K562 (cell line): ENCODE measurements at regions not wholly inside any gene's neighbourhood (a gene's known extent, or its start where the extent isn't known, plus 50 kb on each side); places are given as distances from the start of the nearest gene placed in this dataset.
A peak's percentile ranks its signal among the peaks of the same experiment; 100 is the strongest.

ENCODE experiments used
- ATAC-seq: fragments of 200-7000 bp; cut with Tn5 transposase; 3 replicates; pipeline ENCODE4 v1.9.1; 2020; ENCODE audit warnings: moderate library complexity
- BruUV-seq: library from RNA; stranded (reverse); fragments of 400-500 nt; replicated peaks from 2 replicates; lab custom pipeline; 2021; lab: Mats Ljungman, UMichigan
- CTCF ChIA-PET: fragments of 300-600 bp; formaldehyde crosslinking; extraction: SDS; loops from one replicate; lab custom pipeline; 2021; ENCODE audit warnings: low intra/inter-chr PET ratio; lab: Yijun Ruan, JAX
- POLR2A ChIA-PET: fragments of 300-600, 350-650 bp; sonication (Branson Sonifier 250); formaldehyde crosslinking; extraction: SDS; loops from one replicate; lab custom pipeline; 2021; ENCODE audit warnings: antibody characterized with exemption, inconsistent platforms; lab: Yijun Ruan, JAX
- DNase-seq, 4 experiments: peaks; one replicate each; pipeline versions ENCODE4 v3.0.0 to v3.0.0-alpha.2; 2011 to 2018; ENCODE audit warnings: low spot score in 3 of 4, mixed read lengths in 3 of 4; ENCODE audit errors: extremely low read depth in 1 of 4
- FAIRE-seq: peaks from 2 replicates; lab custom pipeline; 2011; peaks lifted over from hg19 to GRCh38; lab: Jason Lieb, UNC
- H2AFZ ChIP-seq: 2 replicates; pipeline ENCODE4 v1.6.0; 2011; ENCODE audit warnings: low read depth, low read length, control low read depth, inconsistent platforms
- H3K27ac ChIP-seq: fragments of 200-600 bp; 3 replicates; pipeline ENCODE4 v1.8.0; 2011; ENCODE audit warnings: low read depth, mild to moderate bottlenecking, control low read depth, inconsistent platforms, low read length, moderate library complexity, mixed read lengths; ENCODE audit errors: extremely low read depth
- H3K27me3 ChIP-seq, 2 experiments: fragments of 300-600 bp in 1 of 2; 2 replicates in 1 of 2; 3 replicates in 1 of 2; pipeline versions ENCODE4 v1.6.0 to v1.8.0; 2011; ENCODE audit warnings: inconsistent platforms in 2 of 2, low read length in 2 of 2, mild to moderate bottlenecking in 1 of 2, mixed read lengths in 1 of 2, moderate library complexity in 1 of 2; ENCODE audit not compliant: control insufficient read depth in 2 of 2, insufficient read depth in 2 of 2
- H3K36me3 ChIP-seq: fragments of 300-600 bp; 3 replicates; pipeline ENCODE4 v1.8.0; 2011; ENCODE audit warnings: mild to moderate bottlenecking, low read length, inconsistent platforms; ENCODE audit not compliant: control insufficient read depth, insufficient read depth
- H3K4me1 ChIP-seq, 2 experiments: fragments of 200-600 bp in 1 of 2; replicated peaks in 1 of 2; 2 replicates in 1 of 2; 3 replicates in 1 of 2; pipeline versions ENCODE4 v1.5.1 to v1.8.0; 2011; ENCODE audit warnings: inconsistent platforms in 2 of 2, low read length in 2 of 2, mild to moderate bottlenecking in 1 of 2, mixed read lengths in 1 of 2, moderate library complexity in 1 of 2; ENCODE audit not compliant: control insufficient read depth in 2 of 2, insufficient read depth in 2 of 2
- H3K4me2 ChIP-seq: 2 replicates; pipeline ENCODE4 v1.6.1; 2011; ENCODE audit warnings: low read length, control low read depth, inconsistent platforms, mixed read lengths; ENCODE audit not compliant: insufficient read depth
- H3K4me3 ChIP-seq: fragments of 200-600 bp; sonication (generic), shearing (Covaris generic); 2 replicates; pipeline ENCODE4 v1.5.1; 2016; ENCODE audit warnings: control low read depth, inconsistent platforms
- H3K79me2 ChIP-seq: fragments of 200-600 bp; 3 replicates; pipeline ENCODE4 v1.8.0; 2011; ENCODE audit warnings: low read length, inconsistent platforms; ENCODE audit not compliant: control insufficient read depth, insufficient read depth
- H3K9ac ChIP-seq, 2 experiments: 2 replicates each; pipeline versions ENCODE4 v1.6.0 to v1.6.1; 2011; ENCODE audit warnings: low read depth in 2 of 2, low read length in 2 of 2, control low read depth in 1 of 2, inconsistent platforms in 1 of 2, mild to moderate bottlenecking in 1 of 2, mixed read lengths in 1 of 2; ENCODE audit not compliant: insufficient read depth in 1 of 2
- H3K9me1 ChIP-seq: one replicate; pipeline ENCODE4 v1.6.0; 2011; ENCODE audit warnings: inconsistent platforms, mild to moderate bottlenecking, low read length, moderate library complexity; ENCODE audit not compliant: control insufficient read depth, insufficient read depth
- H3K9me3 ChIP-seq: replicated peaks from 2 replicates; pipeline ENCODE4 v1.5.1; 2011; ENCODE audit warnings: low read depth, low read length, inconsistent platforms; ENCODE audit not compliant: control insufficient read depth, insufficient read depth
- H4K20me1 ChIP-seq: replicated peaks from 2 replicates; pipeline ENCODE4 v1.6.1; 2011; ENCODE audit warnings: low read length, inconsistent platforms, mixed read lengths; ENCODE audit not compliant: control insufficient read depth, insufficient read depth
- CEBPB ChIP-seq: fragments of 450-650 bp; IDR thresholded peaks from 2 replicates; pipeline ENCODE4 v1.6.1; 2016; ENCODE audit warnings: missing genetic modification characterization, missing compliant biosample characterization
- TCF3 ChIP-seq: sonication (generic); formaldehyde crosslinking; IDR thresholded peaks from 2 replicates; pipeline ENCODE4 v1.4.0; 2020; ENCODE audit warnings: mild to moderate bottlenecking, missing genetic modification reagents
- YBX1 ChIP-seq: fragments of 450-650 bp; IDR thresholded peaks from 2 replicates; pipeline ENCODE4 v1.7.1; 2016; ENCODE audit warnings: mild to moderate bottlenecking
- WGBS: fragments of 100-300 bp; shearing (Covaris generic); methylation state at CpG from one replicate; pipeline ENCODE4 v1.1.6; 2016; ENCODE audit warnings: low coverage, mixed read lengths; ENCODE audit not compliant: insufficient coverage; ENCODE audit errors: missing lambda C conversion rate; 5-methylcytosine and 5-hydroxymethylcytosine counted together
- in situ Hi-C: fragments of 300-500 bp; cut with MboI; formaldehyde crosslinking; loops from 4 replicates; pipeline ENCODE4 v1.15.0; 2018; ENCODE audit warnings: inconsistent platforms, mixed read lengths
- intact Hi-C: fragments of 100-400 bp; cut with micrococcal nuclease; formaldehyde crosslinking; loops from 2 replicates; pipeline ENCODE4 v1.14.2; 2022
- TF ChIP-seq, protein P1 (sequence below): fragments of 250-450 bp; sonication (Bioruptor Pico); IDR thresholded peaks from 2 replicates; pipeline ENCODE4 v1.8.0; 2022; ENCODE audit warnings: moderate library complexity, mild to moderate bottlenecking, inconsistent platforms
- TF ChIP-seq, protein P2 (sequence below): fragments of 450-650 bp; IDR thresholded peaks from 2 replicates; pipeline ENCODE4 v1.6.1; 2017; ENCODE audit warnings: antibody characterized with exemption, mild to moderate bottlenecking
- TF ChIP-seq, protein P3 (sequence below): fragments of 450-650 bp; IDR thresholded peaks from 2 replicates; pipeline ENCODE4 v1.6.1; 2017; ENCODE audit warnings: antibody characterized with exemption
- TF ChIP-seq, protein P4 (sequence below): fragments of 450-650 bp; IDR thresholded peaks from 2 replicates; pipeline ENCODE4 v1.7.1; 2018; ENCODE audit warnings: mild to moderate bottlenecking, low read depth; ENCODE audit not compliant: partially characterized antibody

DNA sequence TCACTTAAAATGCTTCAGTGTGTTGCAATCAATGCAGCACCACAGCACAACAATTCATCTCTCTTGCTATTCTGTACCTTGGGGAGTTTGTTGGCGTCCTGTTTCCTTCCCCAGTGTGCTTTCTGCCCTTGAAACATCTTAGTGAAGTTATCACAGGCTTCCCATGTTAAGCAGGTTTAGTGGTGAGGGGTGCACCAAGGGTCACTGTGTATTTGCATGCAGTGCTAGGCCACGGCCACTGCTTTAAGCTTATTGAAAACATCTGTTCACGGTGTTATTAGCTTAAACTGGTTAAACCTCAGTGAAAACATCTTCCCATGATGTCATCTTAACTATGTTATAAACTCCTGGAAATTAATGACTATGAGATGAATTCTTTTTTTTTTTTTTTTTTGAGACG lies 217.3 kb upstream of the GOLIM4 start:
- Histone ChIP-seq H3K27ac (no peak overlapping the region), H2AFZ (no peak overlapping the region), H3K79me2 (no peaks in the 10 kb centered on the region), H3K27me3 (no peaks in the 10 kb centered on the region), H3K4me2 (no peak overlapping the region), H3K9ac (no peak overlapping the region), H3K36me3 (no peaks in the 10 kb centered on the region), H3K4me1 (no peaks in the 10 kb centered on the region)
- POLR2A ChIA-PET: no interaction called here
- no peak for DNase-seq
- intact Hi-C loops: no loop called here
- BruUV-seq: no TSS peak
- TF ChIP-seq CEBPB (tag) (peak; percentile 20; the same call in 1 of the 2 replicates), TCF3 (no peak)
- TF ChIP-seq, all 486 proteins: peak for 1
- WGBS: 3% methylated on average over 3 of the region's 4 CpGs
- ATAC-seq (no peak), FAIRE-seq (no peak)
- CTCF ChIA-PET: no interaction called here
- Histone ChIP-seq H3K4me3 (no peak overlapping the region), H3K9me1 (no peaks in the 10 kb centered on the region), H3K9me3 (no peaks in the 10 kb centered on the region), H4K20me1 (no peaks in the 10 kb centered on the region)
- in situ Hi-C loops: no loop called here

DNA sequence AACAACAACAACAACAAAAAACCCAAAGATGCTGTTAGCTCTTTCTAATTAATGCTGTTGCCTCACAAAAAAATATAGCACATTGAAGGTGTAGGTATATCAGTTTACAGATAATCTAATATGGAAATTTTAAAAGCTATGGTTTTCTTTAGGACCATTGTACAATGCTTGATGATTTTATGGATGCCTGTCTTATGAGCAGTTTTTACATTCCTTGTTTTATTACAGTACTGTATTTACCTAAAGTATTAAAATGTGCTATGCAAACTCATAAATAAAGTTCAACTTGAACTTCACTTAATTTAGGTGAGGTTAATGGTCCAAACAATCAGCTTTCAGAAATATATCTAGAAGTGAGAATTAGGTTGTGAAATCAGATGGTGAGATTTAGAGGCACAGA lies 212.2 kb upstream of the GOLIM4 start:
- no peaks in the 10 kb centered on the region for H3K79me2 ChIP-seq
- FAIRE-seq (no peak), ATAC-seq (no peak), DNase-seq (no peak)
- no peak overlapping the region for H3K9ac ChIP-seq
- H3K9me3 ChIP-seq: no peaks in the 10 kb centered on the region
- intact Hi-C loops (no loop called here), in situ Hi-C loops (no loop called here)
- no peak overlapping the region for H2AFZ ChIP-seq
- H3K4me3 ChIP-seq: no peak overlapping the region
- H3K4me1 ChIP-seq: no peaks in the 10 kb centered on the region
- POLR2A ChIA-PET: no interaction called here
- H4K20me1 ChIP-seq: no peaks in the 10 kb centered on the region
- H3K4me2 ChIP-seq: no peak overlapping the region
- no TSS peak for BruUV-seq
- CTCF ChIA-PET: no interaction called here
- no peak overlapping the region for H3K27ac ChIP-seq
- no peaks in the 10 kb centered on the region for H3K36me3 ChIP-seq
- no peaks in the 10 kb centered on the region for H3K27me3 ChIP-seq
- no peaks in the 10 kb centered on the region for H3K9me1 ChIP-seq
- TF ChIP-seq, protein P1, sequence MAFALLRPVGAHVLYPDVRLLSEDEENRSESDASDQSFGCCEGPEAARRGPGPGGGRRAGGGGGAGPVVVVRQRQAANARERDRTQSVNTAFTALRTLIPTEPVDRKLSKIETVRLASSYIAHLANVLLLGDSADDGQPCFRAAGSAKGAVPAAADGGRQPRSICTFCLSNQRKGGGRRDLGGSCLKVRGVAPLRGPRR (CRISPR knock-in tag): no peak
- TF ChIP-seq, protein P2, sequence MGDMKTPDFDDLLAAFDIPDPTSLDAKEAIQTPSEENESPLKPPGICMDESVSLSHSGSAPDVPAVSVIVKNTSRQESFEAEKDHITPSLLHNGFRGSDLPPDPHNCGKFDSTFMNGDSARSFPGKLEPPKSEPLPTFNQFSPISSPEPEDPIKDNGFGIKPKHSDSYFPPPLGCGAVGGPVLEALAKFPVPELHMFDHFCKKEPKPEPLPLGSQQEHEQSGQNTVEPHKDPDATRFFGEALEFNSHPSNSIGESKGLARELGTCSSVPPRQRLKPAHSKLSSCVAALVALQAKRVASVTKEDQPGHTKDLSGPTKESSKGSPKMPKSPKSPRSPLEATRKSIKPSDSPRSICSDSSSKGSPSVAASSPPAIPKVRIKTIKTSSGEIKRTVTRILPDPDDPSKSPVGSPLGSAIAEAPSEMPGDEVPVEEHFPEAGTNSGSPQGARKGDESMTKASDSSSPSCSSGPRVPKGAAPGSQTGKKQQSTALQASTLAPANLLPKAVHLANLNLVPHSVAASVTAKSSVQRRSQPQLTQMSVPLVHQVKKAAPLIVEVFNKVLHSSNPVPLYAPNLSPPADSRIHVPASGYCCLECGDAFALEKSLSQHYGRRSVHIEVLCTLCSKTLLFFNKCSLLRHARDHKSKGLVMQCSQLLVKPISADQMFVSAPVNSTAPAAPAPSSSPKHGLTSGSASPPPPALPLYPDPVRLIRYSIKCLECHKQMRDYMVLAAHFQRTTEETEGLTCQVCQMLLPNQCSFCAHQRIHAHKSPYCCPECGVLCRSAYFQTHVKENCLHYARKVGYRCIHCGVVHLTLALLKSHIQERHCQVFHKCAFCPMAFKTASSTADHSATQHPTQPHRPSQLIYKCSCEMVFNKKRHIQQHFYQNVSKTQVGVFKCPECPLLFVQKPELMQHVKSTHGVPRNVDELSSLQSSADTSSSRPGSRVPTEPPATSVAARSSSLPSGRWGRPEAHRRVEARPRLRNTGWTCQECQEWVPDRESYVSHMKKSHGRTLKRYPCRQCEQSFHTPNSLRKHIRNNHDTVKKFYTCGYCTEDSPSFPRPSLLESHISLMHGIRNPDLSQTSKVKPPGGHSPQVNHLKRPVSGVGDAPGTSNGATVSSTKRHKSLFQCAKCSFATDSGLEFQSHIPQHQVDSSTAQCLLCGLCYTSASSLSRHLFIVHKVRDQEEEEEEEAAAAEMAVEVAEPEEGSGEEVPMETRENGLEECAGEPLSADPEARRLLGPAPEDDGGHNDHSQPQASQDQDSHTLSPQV: no peak
- TF ChIP-seq, protein P3, sequence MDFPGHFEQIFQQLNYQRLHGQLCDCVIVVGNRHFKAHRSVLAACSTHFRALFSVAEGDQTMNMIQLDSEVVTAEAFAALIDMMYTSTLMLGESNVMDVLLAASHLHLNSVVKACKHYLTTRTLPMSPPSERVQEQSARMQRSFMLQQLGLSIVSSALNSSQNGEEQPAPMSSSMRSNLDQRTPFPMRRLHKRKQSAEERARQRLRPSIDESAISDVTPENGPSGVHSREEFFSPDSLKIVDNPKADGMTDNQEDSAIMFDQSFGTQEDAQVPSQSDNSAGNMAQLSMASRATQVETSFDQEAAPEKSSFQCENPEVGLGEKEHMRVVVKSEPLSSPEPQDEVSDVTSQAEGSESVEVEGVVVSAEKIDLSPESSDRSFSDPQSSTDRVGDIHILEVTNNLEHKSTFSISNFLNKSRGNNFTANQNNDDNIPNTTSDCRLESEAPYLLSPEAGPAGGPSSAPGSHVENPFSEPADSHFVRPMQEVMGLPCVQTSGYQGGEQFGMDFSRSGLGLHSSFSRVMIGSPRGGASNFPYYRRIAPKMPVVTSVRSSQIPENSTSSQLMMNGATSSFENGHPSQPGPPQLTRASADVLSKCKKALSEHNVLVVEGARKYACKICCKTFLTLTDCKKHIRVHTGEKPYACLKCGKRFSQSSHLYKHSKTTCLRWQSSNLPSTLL: no peak
- TF ChIP-seq, protein P4, sequence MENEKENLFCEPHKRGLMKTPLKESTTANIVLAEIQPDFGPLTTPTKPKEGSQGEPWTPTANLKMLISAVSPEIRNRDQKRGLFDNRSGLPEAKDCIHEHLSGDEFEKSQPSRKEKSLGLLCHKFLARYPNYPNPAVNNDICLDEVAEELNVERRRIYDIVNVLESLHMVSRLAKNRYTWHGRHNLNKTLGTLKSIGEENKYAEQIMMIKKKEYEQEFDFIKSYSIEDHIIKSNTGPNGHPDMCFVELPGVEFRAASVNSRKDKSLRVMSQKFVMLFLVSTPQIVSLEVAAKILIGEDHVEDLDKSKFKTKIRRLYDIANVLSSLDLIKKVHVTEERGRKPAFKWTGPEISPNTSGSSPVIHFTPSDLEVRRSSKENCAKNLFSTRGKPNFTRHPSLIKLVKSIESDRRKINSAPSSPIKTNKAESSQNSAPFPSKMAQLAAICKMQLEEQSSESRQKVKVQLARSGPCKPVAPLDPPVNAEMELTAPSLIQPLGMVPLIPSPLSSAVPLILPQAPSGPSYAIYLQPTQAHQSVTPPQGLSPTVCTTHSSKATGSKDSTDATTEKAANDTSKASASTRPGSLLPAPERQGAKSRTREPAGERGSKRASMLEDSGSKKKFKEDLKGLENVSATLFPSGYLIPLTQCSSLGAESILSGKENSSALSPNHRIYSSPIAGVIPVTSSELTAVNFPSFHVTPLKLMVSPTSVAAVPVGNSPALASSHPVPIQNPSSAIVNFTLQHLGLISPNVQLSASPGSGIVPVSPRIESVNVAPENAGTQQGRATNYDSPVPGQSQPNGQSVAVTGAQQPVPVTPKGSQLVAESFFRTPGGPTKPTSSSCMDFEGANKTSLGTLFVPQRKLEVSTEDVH: no peak
- TF ChIP-seq YBX1: no peak
